Neural progenitor cell (in vitro differentiated cells): ENCODE measurements at regions not wholly inside any gene's neighbourhood (a gene's known extent, or its start where the extent isn't known, plus 50 kb on each side); places are given as distances from the start of the nearest gene placed in this dataset.

ENCODE experiments used
- EZH2 ChIP-seq: fragments of 200-600 bp; sonication (generic); IDR thresholded peaks from 2 replicates; pipeline ENCODE4 v1.6.1; 2017; ENCODE audit warnings: antibody characterized with exemption, mild to moderate bottlenecking, moderate library complexity
- EZH2phosphoT487 ChIP-seq: fragments of 200-600 bp; sonication (generic); IDR thresholded peaks from 2 replicates; pipeline ENCODE4 v1.6.1; 2017; ENCODE audit warnings: antibody characterized with exemption
- TF ChIP-seq, protein P1 (sequence below): fragments of 200-600 bp; sonication (generic); IDR thresholded peaks from 2 replicates; pipeline ENCODE4 v1.5.1; 2017; ENCODE audit warnings: antibody characterized with exemption, mild to moderate bottlenecking

DNA sequence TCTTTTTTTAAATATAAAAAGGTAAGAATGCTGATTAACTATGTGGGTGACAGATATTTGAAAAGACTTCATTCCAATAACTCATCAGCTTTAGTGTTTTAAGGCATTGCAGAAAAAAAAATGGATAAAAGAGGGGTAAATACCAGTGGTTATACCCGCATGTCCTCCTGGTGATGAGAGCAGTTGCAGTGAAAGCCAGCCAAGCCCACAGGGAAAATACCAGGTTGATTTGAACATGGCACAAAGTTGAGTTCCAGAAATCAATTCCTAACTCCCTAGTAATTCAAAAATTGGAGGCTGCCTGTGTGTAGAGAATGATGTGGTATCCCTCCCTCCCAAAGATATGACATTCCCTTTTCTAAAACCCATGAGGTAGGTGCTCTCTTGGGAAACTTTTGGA lies 453.2 kb upstream of the SOX9 start:
- TF ChIP-seq, protein P1, sequence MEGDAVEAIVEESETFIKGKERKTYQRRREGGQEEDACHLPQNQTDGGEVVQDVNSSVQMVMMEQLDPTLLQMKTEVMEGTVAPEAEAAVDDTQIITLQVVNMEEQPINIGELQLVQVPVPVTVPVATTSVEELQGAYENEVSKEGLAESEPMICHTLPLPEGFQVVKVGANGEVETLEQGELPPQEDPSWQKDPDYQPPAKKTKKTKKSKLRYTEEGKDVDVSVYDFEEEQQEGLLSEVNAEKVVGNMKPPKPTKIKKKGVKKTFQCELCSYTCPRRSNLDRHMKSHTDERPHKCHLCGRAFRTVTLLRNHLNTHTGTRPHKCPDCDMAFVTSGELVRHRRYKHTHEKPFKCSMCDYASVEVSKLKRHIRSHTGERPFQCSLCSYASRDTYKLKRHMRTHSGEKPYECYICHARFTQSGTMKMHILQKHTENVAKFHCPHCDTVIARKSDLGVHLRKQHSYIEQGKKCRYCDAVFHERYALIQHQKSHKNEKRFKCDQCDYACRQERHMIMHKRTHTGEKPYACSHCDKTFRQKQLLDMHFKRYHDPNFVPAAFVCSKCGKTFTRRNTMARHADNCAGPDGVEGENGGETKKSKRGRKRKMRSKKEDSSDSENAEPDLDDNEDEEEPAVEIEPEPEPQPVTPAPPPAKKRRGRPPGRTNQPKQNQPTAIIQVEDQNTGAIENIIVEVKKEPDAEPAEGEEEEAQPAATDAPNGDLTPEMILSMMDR = no peak
- no peak for TF ChIP-seq EZH2phosphoT487
- no peak for TF ChIP-seq EZH2
